HEK293 (cell line): ENCODE measurements at regions not wholly inside any gene's neighbourhood (a gene's known extent, or its start where the extent isn't known, plus 50 kb on each side); places are given as distances from the start of the nearest gene placed in this dataset.

Experiments
- CTCF ChIA-PET: fragments of 350-600 bp; formaldehyde crosslinking; extraction: SDS; loops from one replicate; lab custom pipeline; 2021; ENCODE audit warnings: antibody characterized with exemption; lab: Yijun Ruan, JAX
- POLR2A ChIA-PET: fragments of 300-600 bp; formaldehyde crosslinking; extraction: SDS; loops from one replicate; lab custom pipeline; 2020; ENCODE audit warnings: antibody characterized with exemption, inconsistent platforms; lab: Yijun Ruan, JAX
- H3K27ac ChIP-seq: fragments of 200-500 bp; sonication (Bioruptor generic); 2 replicates; pipeline ENCODE4 v1.5.1; 2014; ENCODE audit warnings: low read depth, low read length, control low read depth, inconsistent platforms; ENCODE audit errors: extremely low read depth
- H3K36me3 ChIP-seq, 2 experiments: fragments of 200-500 bp in 1 of 2; sonication (Bioruptor generic) in 1 of 2; 1 replicate in 1 of 2; 2 replicates in 1 of 2; pipeline ENCODE4 v1.5.1; 2014 to 2017; ENCODE audit warnings: inconsistent platforms in 2 of 2, low read length in 2 of 2; ENCODE audit not compliant: control insufficient read depth in 2 of 2, insufficient read depth in 1 of 2
- H3K4me1 ChIP-seq: fragments of 200-500 bp; sonication (Bioruptor generic); 2 replicates; pipeline ENCODE4 v1.5.1; 2014; ENCODE audit warnings: mild to moderate bottlenecking, low read length, inconsistent platforms; ENCODE audit not compliant: control insufficient read depth, insufficient read depth
- H3K4me3 ChIP-seq: 2 replicates; pipeline ENCODE4 v1.5.1; 2011; ENCODE audit warnings: low read depth, mild to moderate bottlenecking, control low read depth, low read length, moderate library complexity
- H3K9me3 ChIP-seq: fragments of 200-500 bp; sonication (Bioruptor generic); 2 replicates; pipeline ENCODE4 v1.5.1; 2014; ENCODE audit warnings: low read depth, low read length, inconsistent platforms; ENCODE audit not compliant: control insufficient read depth, insufficient read depth
- EGR2 ChIP-seq: fragments of 450-650 bp; formaldehyde crosslinking; IDR thresholded peaks from 2 replicates; pipeline ENCODE4 v1.5.1; 2016; ENCODE audit warnings: low read depth, missing biosample characterization, missing genetic modification characterization
- GLI2 ChIP-seq: fragments of 450-650 bp; formaldehyde crosslinking; IDR thresholded peaks from 2 replicates; pipeline ENCODE4; 2017; ENCODE audit warnings: missing biosample characterization, missing genetic modification characterization, low read depth, borderline replicate concordance
- GLI4 ChIP-seq: fragments of 450-650 bp; formaldehyde crosslinking; IDR thresholded peaks from 2 replicates; pipeline ENCODE4 v1.5.1; 2016; ENCODE audit warnings: missing biosample characterization, missing genetic modification characterization
- HIC1 ChIP-seq: fragments of 450-650 bp; formaldehyde crosslinking; IDR thresholded peaks from 2 replicates; pipeline ENCODE4 v1.5.1; 2016; ENCODE audit warnings: missing biosample characterization, missing genetic modification characterization
- HOXC10 ChIP-seq: sonication (generic); formaldehyde crosslinking; IDR thresholded peaks from 2 replicates; pipeline ENCODE4 v1.8.1; 2023; ENCODE audit warnings: mild to moderate bottlenecking, missing genetic modification reagents
- KLF7 ChIP-seq: fragments of 450-650 bp; formaldehyde crosslinking; IDR thresholded peaks from 2 replicates; pipeline ENCODE4 v1.5.1; 2016; ENCODE audit warnings: missing biosample characterization, missing genetic modification characterization, borderline replicate concordance
- TCF7L2 ChIP-seq: IDR thresholded peaks from 2 replicates; pipeline ENCODE4 v1.6.1; 2011; ENCODE audit warnings: low read depth, mild to moderate bottlenecking, inconsistent platforms, low read length, moderate library complexity, borderline replicate concordance
- ZBTB1 ChIP-seq: fragments of 450-650 bp; formaldehyde crosslinking; IDR thresholded peaks from 2 replicates; pipeline ENCODE4 v1.5.1; 2016; ENCODE audit warnings: missing biosample characterization, missing genetic modification characterization
- ZBTB48 ChIP-seq: fragments of 450-650 bp; formaldehyde crosslinking; IDR thresholded peaks from 2 replicates; pipeline ENCODE4 v1.5.1; 2016; ENCODE audit warnings: missing biosample characterization, missing genetic modification characterization
- ZBTB7A ChIP-seq: fragments of 450-650 bp; formaldehyde crosslinking; IDR thresholded peaks from 2 replicates; pipeline ENCODE4 v1.5.1; 2016; ENCODE audit warnings: low read depth, missing biosample characterization, missing genetic modification characterization
- ZBTB8A ChIP-seq: fragments of 450-650 bp; formaldehyde crosslinking; IDR thresholded peaks from 2 replicates; pipeline ENCODE4 v1.5.1; 2016; ENCODE audit warnings: missing biosample characterization, missing genetic modification characterization
- ZNF133 ChIP-seq: fragments of 450-650 bp; formaldehyde crosslinking; IDR thresholded peaks from 2 replicates; pipeline ENCODE4 v1.5.1; 2016; ENCODE audit warnings: missing biosample characterization, missing genetic modification characterization
- ZNF157 ChIP-seq: fragments of 450-650 bp; formaldehyde crosslinking; IDR thresholded peaks from 2 replicates; pipeline ENCODE4 v1.5.1; 2016; ENCODE audit warnings: missing biosample characterization, missing genetic modification characterization
- ZNF169 ChIP-seq: fragments of 450-650 bp; formaldehyde crosslinking; IDR thresholded peaks from 2 replicates; pipeline ENCODE4 v1.5.1; 2016; ENCODE audit warnings: missing biosample characterization, missing genetic modification characterization
- ZNF174 ChIP-seq: fragments of 450-650 bp; formaldehyde crosslinking; IDR thresholded peaks from 2 replicates; pipeline ENCODE4 v1.5.0; 2017; ENCODE audit warnings: missing biosample characterization, mild to moderate bottlenecking, missing genetic modification characterization
- ZNF426 ChIP-seq: fragments of 450-650 bp; formaldehyde crosslinking; IDR thresholded peaks from 2 replicates; pipeline ENCODE4 v1.5.1; 2017; ENCODE audit warnings: missing biosample characterization, missing genetic modification characterization, mild to moderate bottlenecking, inconsistent platforms, moderate library complexity
- ZNF501 ChIP-seq: fragments of 450-650 bp; formaldehyde crosslinking; IDR thresholded peaks from 2 replicates; pipeline ENCODE4 v1.5.1; 2016; ENCODE audit warnings: missing biosample characterization, missing genetic modification characterization
- ZNF529 ChIP-seq: fragments of 450-650 bp; formaldehyde crosslinking; IDR thresholded peaks from 2 replicates; pipeline ENCODE4 v1.5.1; 2017; ENCODE audit warnings: missing genetic modification characterization, missing biosample characterization; ENCODE audit not compliant: insufficient replicate concordance
- ZNF558 ChIP-seq: fragments of 450-650 bp; formaldehyde crosslinking; IDR thresholded peaks from 2 replicates; pipeline ENCODE4 v1.5.1; 2016; ENCODE audit warnings: missing biosample characterization, missing genetic modification characterization
- ZNF623 ChIP-seq: fragments of 450-650 bp; formaldehyde crosslinking; IDR thresholded peaks from 2 replicates; pipeline ENCODE4 v1.5.1; 2016; ENCODE audit warnings: missing biosample characterization, missing genetic modification characterization
- ZNF654 ChIP-seq: fragments of 450-650 bp; formaldehyde crosslinking; IDR thresholded peaks from 2 replicates; pipeline ENCODE4 v1.5.1; 2016; ENCODE audit warnings: low read depth, missing biosample characterization, missing genetic modification characterization
- ZNF776 ChIP-seq: fragments of 450-650 bp; formaldehyde crosslinking; IDR thresholded peaks from 2 replicates; pipeline ENCODE4 v1.5.0; 2017; ENCODE audit warnings: missing biosample characterization, missing genetic modification characterization, borderline replicate concordance
- ZNF785 ChIP-seq: fragments of 450-650 bp; formaldehyde crosslinking; IDR thresholded peaks from 2 replicates; pipeline ENCODE4 v1.5.1; 2016; ENCODE audit warnings: missing biosample characterization, missing genetic modification characterization
- TF ChIP-seq, protein P1 (sequence below): fragments of 450-650 bp; formaldehyde crosslinking; optimal IDR thresholded peaks from 2 replicates; pipeline ENCODE3; 2016; ENCODE audit warnings: missing biosample characterization, mild to moderate bottlenecking, missing genetic modification characterization
- TF ChIP-seq, protein P2 (sequence below): fragments of 450-650 bp; formaldehyde crosslinking; IDR thresholded peaks from 2 replicates; pipeline ENCODE4 v1.5.1; 2016; ENCODE audit warnings: missing biosample characterization, missing genetic modification characterization

DNA sequence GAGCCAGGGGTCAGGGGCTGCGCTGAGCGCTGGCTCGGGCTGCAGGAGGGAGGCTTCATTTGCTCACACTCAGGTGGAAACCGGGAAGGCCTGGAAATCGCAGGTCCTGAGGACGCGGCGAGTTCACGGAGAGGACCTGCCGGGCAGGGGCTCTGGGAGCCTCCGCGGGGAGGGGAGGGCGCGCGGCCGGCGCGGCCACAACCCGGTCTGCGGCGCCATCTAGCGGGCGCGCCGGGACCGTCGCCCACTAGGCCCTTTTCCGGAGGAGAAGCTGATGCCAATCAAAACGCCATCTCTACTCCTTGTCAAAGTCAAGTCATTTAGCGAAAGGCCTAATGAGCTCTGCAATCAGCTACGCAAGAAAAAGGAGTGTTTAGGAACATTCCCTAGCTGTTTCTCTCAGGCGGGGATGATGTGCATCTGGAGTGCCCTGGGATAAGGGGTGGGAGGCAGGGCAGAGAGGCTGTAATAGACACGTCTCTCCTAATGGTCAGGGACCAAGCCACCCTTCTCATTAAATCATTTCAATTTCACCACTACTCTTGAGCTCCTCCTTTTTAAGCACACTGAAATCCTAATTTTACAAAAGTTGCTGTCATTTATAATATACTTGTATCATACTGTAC lies 885.8 kb upstream of the TMEM132C start:
- H3K27ac ChIP-seq = no peak overlapping the region
- POLR2A ChIA-PET = no interaction called here
- TF ChIP-seq ZNF654 (tag by site-specific recombination) = peak; percentile 56
- TF ChIP-seq, protein P1, sequence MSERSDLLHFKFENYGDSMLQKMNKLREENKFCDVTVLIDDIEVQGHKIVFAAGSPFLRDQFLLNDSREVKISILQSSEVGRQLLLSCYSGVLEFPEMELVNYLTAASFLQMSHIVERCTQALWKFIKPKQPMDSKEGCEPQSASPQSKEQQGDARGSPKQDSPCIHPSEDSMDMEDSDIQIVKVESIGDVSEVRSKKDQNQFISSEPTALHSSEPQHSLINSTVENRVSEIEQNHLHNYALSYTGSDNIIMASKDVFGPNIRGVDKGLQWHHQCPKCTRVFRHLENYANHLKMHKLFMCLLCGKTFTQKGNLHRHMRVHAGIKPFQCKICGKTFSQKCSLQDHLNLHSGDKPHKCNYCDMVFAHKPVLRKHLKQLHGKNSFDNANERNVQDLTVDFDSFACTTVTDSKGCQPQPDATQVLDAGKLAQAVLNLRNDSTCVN (tag by site-specific recombination) = peak; percentile 68
- TF ChIP-seq ZNF169 (tag by site-specific recombination) = no peak
- no peak for TF ChIP-seq ZNF426 (tag by site-specific recombination)
- no peak for TF ChIP-seq HOXC10
- no peak for TF ChIP-seq ZNF776 (tag by site-specific recombination)
- TF ChIP-seq, protein P2, sequence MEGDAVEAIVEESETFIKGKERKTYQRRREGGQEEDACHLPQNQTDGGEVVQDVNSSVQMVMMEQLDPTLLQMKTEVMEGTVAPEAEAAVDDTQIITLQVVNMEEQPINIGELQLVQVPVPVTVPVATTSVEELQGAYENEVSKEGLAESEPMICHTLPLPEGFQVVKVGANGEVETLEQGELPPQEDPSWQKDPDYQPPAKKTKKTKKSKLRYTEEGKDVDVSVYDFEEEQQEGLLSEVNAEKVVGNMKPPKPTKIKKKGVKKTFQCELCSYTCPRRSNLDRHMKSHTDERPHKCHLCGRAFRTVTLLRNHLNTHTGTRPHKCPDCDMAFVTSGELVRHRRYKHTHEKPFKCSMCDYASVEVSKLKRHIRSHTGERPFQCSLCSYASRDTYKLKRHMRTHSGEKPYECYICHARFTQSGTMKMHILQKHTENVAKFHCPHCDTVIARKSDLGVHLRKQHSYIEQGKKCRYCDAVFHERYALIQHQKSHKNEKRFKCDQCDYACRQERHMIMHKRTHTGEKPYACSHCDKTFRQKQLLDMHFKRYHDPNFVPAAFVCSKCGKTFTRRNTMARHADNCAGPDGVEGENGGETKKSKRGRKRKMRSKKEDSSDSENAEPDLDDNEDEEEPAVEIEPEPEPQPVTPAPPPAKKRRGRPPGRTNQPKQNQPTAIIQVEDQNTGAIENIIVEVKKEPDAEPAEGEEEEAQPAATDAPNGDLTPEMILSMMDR (tag by site-specific recombination) = peak; percentile 57
- no peak for TF ChIP-seq TCF7L2
- no peak for TF ChIP-seq ZBTB1 (tag by site-specific recombination)
- no peak for TF ChIP-seq ZBTB7A (tag by site-specific recombination)
- no peak for TF ChIP-seq ZNF623 (tag by site-specific recombination)
- no peak for TF ChIP-seq ZNF785 (tag by site-specific recombination)
- no peak for TF ChIP-seq GLI2 (tag by site-specific recombination)
- TF ChIP-seq, all 188 proteins: peak for 3
- H3K36me3 ChIP-seq = no peaks in the 10 kb centered on the region
- CTCF ChIA-PET = interaction anchor here (0.5 to 1.4 kb wide), 19 partner anchors 10 to 1434 kb away, joined by 3 to 23 read pairs (median 4); no protein-coding TSS in a partner anchor
- H3K9me3 ChIP-seq = no peaks in the 10 kb centered on the region
- H3K4me1 ChIP-seq = no peaks in the 10 kb centered on the region
- no peak overlapping the region for H3K4me3 ChIP-seq

DNA sequence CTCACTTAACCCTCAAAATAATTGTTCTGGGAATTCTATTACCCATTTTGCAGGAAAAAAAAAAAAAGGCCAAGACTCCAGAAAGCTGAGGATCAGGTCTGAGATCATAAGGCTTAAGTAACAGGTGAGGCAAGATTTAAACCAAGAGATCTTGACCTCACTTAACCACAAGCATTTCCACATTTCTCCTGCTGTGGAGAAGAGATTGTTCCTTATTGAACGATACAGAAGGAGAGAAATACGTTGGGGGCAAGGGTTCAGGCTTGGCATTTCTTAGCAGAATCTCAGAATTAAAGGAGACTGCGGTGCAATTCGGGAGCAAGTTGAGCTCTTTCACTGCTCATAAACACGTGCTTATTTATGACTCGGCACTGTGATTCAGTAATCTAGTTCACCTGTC lies 885.3 kb upstream of the TMEM132C start:
- no peak overlapping the region for H3K4me3 ChIP-seq
- no peak overlapping the region for H3K27ac ChIP-seq
- ChIA-PET CTCF (interaction anchor here (0.6 to 1.4 kb wide), 19 partner anchors 9 to 1434 kb away, joined by 3 to 23 read pairs (median 4); no protein-coding TSS in a partner anchor), POLR2A (no interaction called here)
- H3K9me3 ChIP-seq = no peaks in the 10 kb centered on the region
- no peaks in the 10 kb centered on the region for H3K4me1 ChIP-seq
- TF ChIP-seq ZBTB8A (tag by site-specific recombination) (no peak), EGR2 (no peak), ZNF501 (tag by site-specific recombination) (no peak), ZNF133 (tag by site-specific recombination) (no peak), KLF7 (tag by site-specific recombination) (no peak), ZNF558 (tag by site-specific recombination) (no peak), ZNF157 (tag by site-specific recombination) (no peak), ZBTB48 (tag by site-specific recombination) (no peak), ZNF174 (tag by site-specific recombination) (no peak), GLI4 (tag by site-specific recombination) (no peak), ZNF529 (no peak), HIC1 (no peak), ZNF623 (tag by site-specific recombination) (no peak)
- H3K36me3 ChIP-seq = no peaks in the 10 kb centered on the region
